ENCODE measurements at regions not wholly inside any gene's neighbourhood (a gene's known extent, or its start where the extent isn't known, plus 50 kb on each side); places are given as distances from the start of the nearest gene placed in this dataset.

- no peak for TF ChIP-seq CTCF (IDR thresholded peaks at IDR 0.05)
- TF ChIP-seq POLR2A (IDR thresholded peaks at IDR 0.05): no peak
These were observed 333.5 kb downstream of the KCNN2 start for GRCh38 chr5:114695292-114695904.
